GM12874 (cell line): ENCODE measurements at regions not wholly inside any gene's neighbourhood (a gene's known extent, or its start where the extent isn't known, plus 50 kb on each side); places are given as distances from the start of the nearest gene placed in this dataset.

ENCODE experiments used
- TF ChIP-seq, protein P1 (sequence below): IDR thresholded peaks from 2 replicates; pipeline ENCODE4 v1.5.1; 2011; ENCODE audit warnings: low read depth, mild to moderate bottlenecking, control low read depth, low read length, moderate library complexity; ENCODE audit not compliant: insufficient read depth

DNA sequence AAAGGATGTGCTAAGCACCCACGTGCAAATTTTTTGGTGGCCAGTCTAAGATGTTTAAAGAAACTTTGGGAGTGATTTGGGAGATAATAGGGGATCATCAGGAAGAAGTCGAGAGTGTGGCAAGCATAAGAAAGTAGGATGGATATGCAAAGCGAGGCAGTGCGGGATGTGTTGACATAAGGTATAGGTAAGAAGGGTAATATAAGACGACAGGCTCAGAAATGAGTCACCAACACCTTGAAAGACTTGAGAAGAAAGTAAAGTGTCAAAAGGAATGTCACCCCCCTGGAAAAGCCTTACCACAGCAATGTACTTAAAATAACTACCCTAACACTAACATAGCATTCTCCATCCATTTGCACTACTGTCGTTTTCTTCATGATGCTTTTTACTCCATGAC lies 69.8 kb upstream of the BMP2K start:
- TF ChIP-seq, protein P1, sequence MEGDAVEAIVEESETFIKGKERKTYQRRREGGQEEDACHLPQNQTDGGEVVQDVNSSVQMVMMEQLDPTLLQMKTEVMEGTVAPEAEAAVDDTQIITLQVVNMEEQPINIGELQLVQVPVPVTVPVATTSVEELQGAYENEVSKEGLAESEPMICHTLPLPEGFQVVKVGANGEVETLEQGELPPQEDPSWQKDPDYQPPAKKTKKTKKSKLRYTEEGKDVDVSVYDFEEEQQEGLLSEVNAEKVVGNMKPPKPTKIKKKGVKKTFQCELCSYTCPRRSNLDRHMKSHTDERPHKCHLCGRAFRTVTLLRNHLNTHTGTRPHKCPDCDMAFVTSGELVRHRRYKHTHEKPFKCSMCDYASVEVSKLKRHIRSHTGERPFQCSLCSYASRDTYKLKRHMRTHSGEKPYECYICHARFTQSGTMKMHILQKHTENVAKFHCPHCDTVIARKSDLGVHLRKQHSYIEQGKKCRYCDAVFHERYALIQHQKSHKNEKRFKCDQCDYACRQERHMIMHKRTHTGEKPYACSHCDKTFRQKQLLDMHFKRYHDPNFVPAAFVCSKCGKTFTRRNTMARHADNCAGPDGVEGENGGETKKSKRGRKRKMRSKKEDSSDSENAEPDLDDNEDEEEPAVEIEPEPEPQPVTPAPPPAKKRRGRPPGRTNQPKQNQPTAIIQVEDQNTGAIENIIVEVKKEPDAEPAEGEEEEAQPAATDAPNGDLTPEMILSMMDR, result no peak

DNA sequence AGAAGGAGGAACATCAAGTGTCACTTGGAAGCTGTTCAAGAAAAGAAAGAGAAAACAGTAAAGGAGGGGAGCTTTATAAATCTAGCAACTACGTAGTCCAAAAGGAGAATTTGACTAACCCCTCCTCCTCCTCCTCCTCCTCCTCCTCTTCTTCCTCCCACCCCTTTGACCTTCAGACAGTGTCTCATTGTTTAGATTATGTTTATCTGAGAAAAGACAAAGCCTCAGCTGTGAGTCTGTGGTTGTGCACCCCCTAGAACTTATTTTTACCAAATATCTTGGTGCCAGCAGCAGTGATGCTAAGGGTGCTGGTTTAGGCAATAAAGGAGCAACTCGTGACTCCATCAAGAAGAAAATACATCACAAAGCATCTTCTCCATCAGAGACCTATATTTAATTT lies 68.9 kb upstream of the BMP2K start:
- TF ChIP-seq, protein P1, result no peak

DNA sequence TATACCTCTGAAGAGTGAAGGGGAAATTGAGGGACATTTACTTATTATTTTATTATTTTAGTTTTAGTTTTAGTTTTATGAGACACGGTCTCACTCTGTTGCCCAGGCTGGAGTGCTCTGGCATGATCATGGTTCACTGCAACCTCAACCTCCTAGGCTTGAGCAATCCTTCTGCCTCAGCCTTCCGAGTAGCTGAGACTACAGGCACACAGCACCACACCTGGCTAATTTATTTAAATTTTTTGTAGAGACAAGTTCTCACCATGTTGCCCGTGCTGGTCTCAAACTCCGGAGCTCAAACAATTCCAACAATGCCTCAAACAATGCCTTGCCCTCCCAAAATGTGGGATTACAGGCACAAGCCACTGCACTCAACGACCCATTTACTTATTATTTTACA lies 68.4 kb upstream of the BMP2K start:
- TF ChIP-seq, protein P1, result no peak

DNA sequence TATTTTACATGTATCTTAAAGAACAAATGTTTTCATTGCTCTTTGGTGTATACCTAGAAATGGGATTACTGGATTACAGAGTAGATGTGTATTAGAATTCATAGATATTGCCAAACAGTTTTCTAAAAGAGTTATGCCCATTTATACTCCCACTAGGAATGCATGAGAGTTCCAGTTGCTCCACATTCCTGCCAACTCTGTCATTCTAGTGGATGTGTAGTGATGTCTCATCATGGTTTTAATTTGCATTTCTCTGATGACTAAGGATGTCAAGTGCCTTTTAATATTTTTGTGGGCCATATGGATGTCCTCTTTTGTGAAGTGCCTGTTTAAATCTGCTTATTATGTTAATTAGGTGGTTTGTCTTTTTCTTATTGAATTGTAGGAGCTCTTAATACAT lies 65.6 kb upstream of the BMP2K start:
- TF ChIP-seq, protein P1, result no peak

DNA sequence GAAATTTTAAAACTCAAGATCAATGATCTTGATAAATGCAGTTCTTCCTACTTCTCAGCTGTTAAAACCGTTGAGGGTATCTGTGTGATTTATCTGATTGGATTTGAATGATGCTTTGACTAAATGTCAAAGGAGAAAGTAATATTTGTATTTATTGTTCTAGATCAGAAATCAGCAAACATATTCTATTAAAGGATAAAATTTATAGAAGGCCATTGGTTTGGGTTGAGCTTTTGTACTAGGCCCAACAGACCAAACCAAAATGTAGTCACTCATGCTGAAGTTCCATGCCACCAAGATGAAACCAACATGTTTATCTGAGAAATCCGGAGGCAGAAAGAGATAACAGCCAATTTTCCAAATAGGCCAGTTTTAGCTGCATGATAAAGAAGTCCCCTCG lies 64.5 kb upstream of the BMP2K start:
- TF ChIP-seq, protein P1, result no peak

DNA sequence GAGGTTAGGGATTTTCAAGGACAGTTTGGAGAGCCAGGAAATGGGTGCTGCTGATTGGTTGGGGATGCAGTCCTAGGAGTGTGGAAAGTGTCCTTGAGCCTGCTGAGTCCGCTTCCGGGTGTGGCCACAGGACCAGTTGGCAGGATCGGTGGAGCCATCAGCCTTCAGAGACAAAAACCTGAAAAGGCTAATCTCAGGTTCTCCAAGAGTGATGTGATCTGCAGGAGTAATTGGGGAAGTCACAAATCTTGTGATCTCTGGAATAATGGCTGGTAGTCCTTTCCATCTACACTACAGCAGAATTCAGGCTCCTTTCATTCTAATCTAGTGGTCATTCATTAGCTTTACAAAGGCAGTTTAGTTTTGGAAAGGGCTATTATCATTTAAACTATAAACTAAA lies 55.9 kb upstream of the BMP2K start:
- TF ChIP-seq, protein P1, result no peak

DNA sequence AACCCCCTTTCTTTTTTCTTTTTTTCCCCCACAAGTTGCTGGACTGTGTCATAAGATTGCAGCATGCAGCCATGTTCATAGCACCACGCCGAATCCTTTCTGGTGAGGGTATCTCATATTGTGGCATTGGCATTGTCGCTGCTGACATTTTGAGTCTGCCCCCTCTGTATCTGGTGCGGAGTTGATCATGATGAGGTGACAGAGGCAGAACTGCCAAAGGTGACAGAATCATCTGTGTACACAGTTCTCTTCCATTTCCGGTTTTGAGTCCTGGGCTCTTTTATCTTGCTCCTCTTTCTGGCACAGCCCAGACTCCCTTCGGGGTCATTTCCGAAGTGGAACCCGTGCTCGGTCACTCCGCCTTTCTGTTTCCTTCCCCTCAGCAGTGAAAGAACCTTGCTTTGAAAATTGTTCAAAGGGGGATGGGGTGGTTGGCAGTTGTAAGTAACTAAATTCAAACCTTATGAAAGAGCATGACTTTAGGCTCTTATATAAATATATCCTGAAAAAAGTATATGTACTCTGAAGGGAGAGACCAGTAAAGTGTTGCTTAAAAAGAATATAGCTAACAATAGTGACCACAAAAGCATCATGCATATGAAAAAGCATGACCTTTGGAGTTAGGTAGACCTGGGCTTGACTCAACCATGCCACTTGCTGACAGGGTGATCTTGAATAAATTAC lies 55.0 kb upstream of the BMP2K start:
- TF ChIP-seq, protein P1, result no peak

DNA sequence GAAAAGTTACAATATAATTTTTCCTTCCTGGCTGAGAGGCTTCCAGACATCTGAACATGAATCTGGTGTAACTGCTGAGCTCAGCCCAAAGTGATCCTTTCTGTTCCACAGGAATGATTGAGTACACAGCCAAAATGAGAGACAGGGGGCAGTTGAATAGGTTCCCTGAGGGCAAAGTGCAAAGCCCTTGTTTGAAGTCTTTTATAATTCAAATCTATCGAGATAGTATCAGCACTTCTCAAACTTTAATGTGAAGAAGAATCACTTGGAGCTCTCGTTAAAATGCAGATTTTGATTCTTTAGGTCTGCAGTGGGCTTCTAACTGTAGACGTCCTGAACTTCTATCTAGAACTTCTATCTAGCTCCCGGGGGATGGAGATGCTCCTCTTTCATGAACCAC lies 54.4 kb upstream of the BMP2K start:
- TF ChIP-seq, protein P1, result no peak
